ENCODE measurements at regions not wholly inside any gene's neighbourhood (a gene's known extent, or its start where the extent isn't known, plus 50 kb on each side); places are given as distances from the start of the nearest gene placed in this dataset.

- no peak for TF ChIP-seq CTCF (IDR thresholded peaks at IDR 0.05; ENCODE audit: insufficient read depth, low read depth, low read length)
- no peak for DNase-seq (ENCODE audit: low read depth)
- H3K4me3 ChIP-seq (ENCODE audit: low read depth, low read length), result no peak overlapping the region
Observed at GRCh38 chr4:27148211-27148895, 287.7 kb downstream of the STIM2 start.

GRCh38 chr4:27149541-27150212 is 289.0 kb downstream of the STIM2 start:
- no peak overlapping the region for H3K4me3 ChIP-seq (ENCODE audit: low read depth, low read length)
- peak; percentile 40 for DNase-seq (ENCODE audit: low read depth)
- no peak for TF ChIP-seq CTCF (IDR thresholded peaks at IDR 0.05; ENCODE audit: insufficient read depth, low read depth, low read length)

GRCh38 chr4:27152703-27153102 is 292.1 kb downstream of the STIM2 start:
- no peak overlapping the region for H3K4me3 ChIP-seq (ENCODE audit: low read depth, low read length)
- TF ChIP-seq CTCF (IDR thresholded peaks at IDR 0.05; ENCODE audit: insufficient read depth, low read depth, low read length), result no peak
- no peak for DNase-seq (ENCODE audit: low read depth)

- DNase-seq (ENCODE audit: low read depth), result peak; percentile 72
- TF ChIP-seq CTCF (IDR thresholded peaks at IDR 0.05; ENCODE audit: insufficient read depth, low read depth, low read length), result no peak
- H3K4me3 ChIP-seq (ENCODE audit: low read depth, low read length), result no peak overlapping the region
Observed at GRCh38 chr4:27154706-27155105, 294.1 kb downstream of the STIM2 start.

- no peak overlapping the region for H3K4me3 ChIP-seq (ENCODE audit: low read depth, low read length)
- TF ChIP-seq CTCF (IDR thresholded peaks at IDR 0.05; ENCODE audit: insufficient read depth, low read depth, low read length), result no peak
- no peak for DNase-seq (ENCODE audit: low read depth)
Observed at GRCh38 chr4:27161191-27161590, 300.6 kb downstream of the STIM2 start.

- DNase-seq (ENCODE audit: low read depth), result no peak
- no peak overlapping the region for H3K4me3 ChIP-seq (ENCODE audit: low read depth, low read length)
- TF ChIP-seq CTCF (IDR thresholded peaks at IDR 0.05; ENCODE audit: insufficient read depth, low read depth, low read length), result no peak
Observed at GRCh38 chr4:27168783-27169182, 308.1 kb downstream of the STIM2 start.
